KMS-11 (cell line): ENCODE measurements at regions not wholly inside any gene's neighbourhood (a gene's known extent, or its start where the extent isn't known, plus 50 kb on each side); places are given as distances from the start of the nearest gene placed in this dataset.

Experiments used
- H2AFZ ChIP-seq: fragments of 200-600 bp; sonication (generic); 2 replicates; pipeline ENCODE4 v1.6.1; 2016; ENCODE audit warnings: antibody characterized with exemption, mixed run types, low read depth
- H3K27ac ChIP-seq: fragments of 200-600 bp; sonication (generic); 2 replicates; pipeline ENCODE4 v1.6.1; 2016; ENCODE audit warnings: mild to moderate bottlenecking, mixed run types
- H3K27me3 ChIP-seq: fragments of 200-600 bp; sonication (generic); 2 replicates; pipeline ENCODE4 v1.6.1; 2017; ENCODE audit warnings: mild to moderate bottlenecking, low read depth, mixed run types, moderate library complexity; ENCODE audit not compliant: insufficient read depth
- H3K36me3 ChIP-seq: fragments of 200-600 bp; sonication (generic); 2 replicates; pipeline ENCODE4 v1.6.1; 2017; ENCODE audit warnings: mild to moderate bottlenecking, mixed run types; ENCODE audit not compliant: insufficient read depth
- H3K4me1 ChIP-seq: fragments of 200-600 bp; sonication (generic); 2 replicates; pipeline ENCODE4 v1.6.1; 2016; ENCODE audit warnings: mild to moderate bottlenecking, low read depth, mixed run types; ENCODE audit not compliant: poor library complexity, severe bottlenecking
- H3K4me2 ChIP-seq: fragments of 200-600 bp; sonication (generic); 2 replicates; pipeline ENCODE4 v1.7.0; 2016; ENCODE audit warnings: mild to moderate bottlenecking, mixed run types
- H3K4me3 ChIP-seq: fragments of 200-600 bp; sonication (generic); IDR thresholded peaks from 2 replicates; pipeline ENCODE4 v1.6.1; 2017; ENCODE audit warnings: low read depth, low read length, mixed read lengths; ENCODE audit not compliant: insufficient read depth
- H3K79me2 ChIP-seq: fragments of 200-600 bp; sonication (generic); 2 replicates; pipeline ENCODE4 v1.6.1; 2016; ENCODE audit warnings: low read depth, mixed run types; ENCODE audit not compliant: insufficient read depth
- H3K9ac ChIP-seq: fragments of 200-600 bp; sonication (generic); 2 replicates; pipeline ENCODE4 v1.6.1; 2016; ENCODE audit warnings: mild to moderate bottlenecking, mixed run types
- H4K20me1 ChIP-seq: fragments of 200-600 bp; sonication (generic); 2 replicates; pipeline ENCODE4 v1.6.1; 2016; ENCODE audit warnings: mild to moderate bottlenecking, mixed run types; ENCODE audit not compliant: insufficient read depth
- CTCF ChIP-seq: fragments of 200-600 bp; sonication (generic); conservative IDR thresholded peaks from 2 replicates; pipeline ENCODE4 v1.6.1; 2017; ENCODE audit warnings: low read depth, mild to moderate bottlenecking, antibody characterized with exemption, low read length, moderate library complexity, mixed read lengths

- Histone ChIP-seq H3K27me3 (no peaks in the 10 kb centered on the region), H3K9ac (no peak overlapping the region), H3K36me3 (no peaks in the 10 kb centered on the region), H3K4me2 (no peak overlapping the region), H2AFZ (no peak overlapping the region), H3K79me2 (no peaks in the 10 kb centered on the region), H4K20me1 (no peaks in the 10 kb centered on the region), H3K27ac (no peak overlapping the region), H3K4me3 (no peak overlapping the region), H3K4me1 (no peaks in the 10 kb centered on the region)
- no peak for TF ChIP-seq CTCF
Measured at GRCh38 chr5:6899221-6899620, 186.0 kb downstream of the TENT4A start.

DNA sequence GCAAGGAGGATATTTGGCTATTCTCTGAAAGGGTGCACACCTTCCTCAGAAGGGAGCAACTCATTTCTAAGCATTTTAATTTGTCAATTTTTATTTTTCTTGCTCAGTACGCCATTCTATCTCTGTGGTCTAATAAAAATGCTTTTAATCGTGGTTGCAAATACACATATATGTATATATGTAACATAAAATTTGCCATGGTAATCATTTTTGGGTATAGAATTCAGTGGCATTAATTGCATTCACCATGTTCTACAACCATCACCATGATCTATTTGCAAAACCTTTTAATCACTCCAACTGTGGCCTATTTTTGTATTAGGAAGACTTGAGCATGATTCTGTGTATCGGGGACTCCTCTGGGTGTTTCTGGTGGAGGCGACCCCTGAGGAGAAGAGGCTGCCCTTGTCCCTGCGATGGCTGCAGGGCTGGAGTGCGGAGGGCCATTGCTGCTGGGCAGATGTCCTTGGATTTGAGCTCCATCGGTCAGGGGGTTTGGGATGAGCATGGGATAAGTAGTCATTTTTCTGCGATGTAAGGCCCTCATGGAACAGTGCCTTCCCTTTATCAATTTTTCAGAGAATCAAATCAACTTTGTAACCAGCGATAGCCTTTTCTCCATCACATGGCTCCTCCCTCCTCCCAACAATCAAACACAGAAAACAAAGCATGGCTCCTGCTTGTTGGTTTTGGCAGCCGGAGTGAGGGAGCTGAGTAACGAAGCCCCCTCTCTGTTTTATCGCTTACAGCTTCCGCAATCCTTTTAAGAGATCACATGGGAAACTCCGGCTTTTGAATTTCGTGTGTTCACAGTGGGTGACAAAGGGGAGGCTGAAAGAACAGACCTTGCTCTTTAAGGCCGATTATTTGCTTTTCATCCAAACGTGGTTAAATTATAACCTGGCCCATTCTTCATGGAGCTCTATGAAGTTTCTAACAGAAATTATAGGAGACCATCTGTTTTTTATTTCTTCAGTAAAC lies 187.3 kb downstream of the TENT4A start:
- Histone ChIP-seq H3K36me3 (no peaks in the 10 kb centered on the region), H3K27ac (no peak overlapping the region), H3K4me3 (no peak overlapping the region), H3K4me2 (no peak overlapping the region), H3K27me3 (no peaks in the 10 kb centered on the region), H3K79me2 (no peaks in the 10 kb centered on the region), H3K4me1 (no peaks in the 10 kb centered on the region), H3K9ac (no peak overlapping the region), H4K20me1 (no peaks in the 10 kb centered on the region), H2AFZ (no peak overlapping the region)
- TF ChIP-seq CTCF = no peak

- H3K4me2 ChIP-seq = no peak overlapping the region
- H3K27ac ChIP-seq = no peak overlapping the region
- TF ChIP-seq CTCF = no peak
- no peak overlapping the region for H3K4me3 ChIP-seq
- H2AFZ ChIP-seq = no peak overlapping the region
- H3K4me1 ChIP-seq = no peaks in the 10 kb centered on the region
- no peaks in the 10 kb centered on the region for H3K27me3 ChIP-seq
- H3K9ac ChIP-seq = no peak overlapping the region
- H4K20me1 ChIP-seq = no peaks in the 10 kb centered on the region
- no peaks in the 10 kb centered on the region for H3K36me3 ChIP-seq
- no peaks in the 10 kb centered on the region for H3K79me2 ChIP-seq
Measured at GRCh38 chr5:6902094-6902493, 188.9 kb downstream of the TENT4A start.

- Histone ChIP-seq H4K20me1 (no peaks in the 10 kb centered on the region), H3K36me3 (no peaks in the 10 kb centered on the region), H3K4me2 (no peak overlapping the region), H3K9ac (no peak overlapping the region), H2AFZ (no peak overlapping the region), H3K4me3 (no peak overlapping the region), H3K4me1 (no peaks in the 10 kb centered on the region), H3K27ac (no peak overlapping the region), H3K79me2 (no peaks in the 10 kb centered on the region), H3K27me3 (no peaks in the 10 kb centered on the region)
- no peak for TF ChIP-seq CTCF
Measured at GRCh38 chr5:6902597-6902996, 189.4 kb downstream of the TENT4A start.
